ENCODE measurements at regions not wholly inside any gene's neighbourhood (a gene's known extent, or its start where the extent isn't known, plus 50 kb on each side); places are given as distances from the start of the nearest gene placed in this dataset.

DNA sequence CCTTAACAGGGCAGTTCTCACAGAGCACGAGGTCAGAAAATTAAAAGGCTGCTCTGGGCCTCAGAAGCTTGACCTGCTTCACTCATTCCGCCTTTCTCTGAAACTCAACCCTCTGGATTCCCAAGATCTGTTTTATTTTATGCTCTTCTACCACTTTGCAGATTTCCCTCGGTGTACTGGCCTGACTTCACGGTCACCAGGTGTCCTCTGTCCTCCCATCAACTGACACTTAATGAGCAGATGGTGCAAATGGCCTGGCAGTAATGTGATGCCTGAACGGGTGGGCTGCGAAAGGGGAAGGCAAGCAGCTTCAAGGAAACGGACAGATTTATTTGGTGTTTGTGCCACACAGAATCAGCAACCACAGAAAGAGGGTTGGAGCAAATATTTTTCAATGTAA lies 169.7 kb upstream of the TFAP2D start:
- no peak for TF ChIP-seq CTCF (IDR thresholded peaks at IDR 0.05; ENCODE audit: extremely low read depth, low read depth, low read length)
- no peaks in the 10 kb centered on the region for H3K9me3 ChIP-seq (ENCODE audit: low read depth, low read length)
- no peaks in the 10 kb centered on the region for H4K20me1 ChIP-seq (ENCODE audit: insufficient read depth, low read length)
- H3K79me2 ChIP-seq (ENCODE audit: insufficient read depth, low read length) = no peaks in the 10 kb centered on the region
- H2AFZ ChIP-seq (ENCODE audit: low read length) = no peak overlapping the region
- H3K4me2 ChIP-seq (ENCODE audit: insufficient read depth, low read length) = no peak overlapping the region
- DNase-seq (ENCODE audit: insufficient read length, low spot score, missing footprints) = no peak
- H3K36me3 ChIP-seq (ENCODE audit: insufficient read depth, low read length) = no peaks in the 10 kb centered on the region
- no peak overlapping the region for H3K4me3 ChIP-seq (ENCODE audit: insufficient read depth, low read length)
- H3K27me3 ChIP-seq (ENCODE audit: insufficient read depth, low read length) = no peaks in the 10 kb centered on the region
- no peaks in the 10 kb centered on the region for H3K4me1 ChIP-seq (ENCODE audit: insufficient read depth, low read length)
- H3K27ac ChIP-seq (ENCODE audit: low read depth, low read length) = no peak overlapping the region

GRCh38 chr6:50549026-50549425 lies 164.3 kb upstream of the TFAP2D start:
- H3K4me3 ChIP-seq (ENCODE audit: insufficient read depth, low read length) = no peak overlapping the region
- TF ChIP-seq CTCF (IDR thresholded peaks at IDR 0.05; ENCODE audit: extremely low read depth, low read depth, low read length) = no peak
- H3K79me2 ChIP-seq (ENCODE audit: insufficient read depth, low read length) = no peaks in the 10 kb centered on the region
- no peaks in the 10 kb centered on the region for H3K4me1 ChIP-seq (ENCODE audit: insufficient read depth, low read length)
- no peaks in the 10 kb centered on the region for H3K27me3 ChIP-seq (ENCODE audit: insufficient read depth, low read length)
- H3K9me3 ChIP-seq (ENCODE audit: low read depth, low read length) = no peaks in the 10 kb centered on the region
- no peaks in the 10 kb centered on the region for H3K36me3 ChIP-seq (ENCODE audit: insufficient read depth, low read length)
- no peak overlapping the region for H2AFZ ChIP-seq (ENCODE audit: low read length)
- H3K4me2 ChIP-seq (ENCODE audit: insufficient read depth, low read length) = no peak overlapping the region
- H3K27ac ChIP-seq (ENCODE audit: low read depth, low read length) = no peak overlapping the region
- H4K20me1 ChIP-seq (ENCODE audit: insufficient read depth, low read length) = no peaks in the 10 kb centered on the region
- no peak for DNase-seq (ENCODE audit: insufficient read length, low spot score, missing footprints)

DNA sequence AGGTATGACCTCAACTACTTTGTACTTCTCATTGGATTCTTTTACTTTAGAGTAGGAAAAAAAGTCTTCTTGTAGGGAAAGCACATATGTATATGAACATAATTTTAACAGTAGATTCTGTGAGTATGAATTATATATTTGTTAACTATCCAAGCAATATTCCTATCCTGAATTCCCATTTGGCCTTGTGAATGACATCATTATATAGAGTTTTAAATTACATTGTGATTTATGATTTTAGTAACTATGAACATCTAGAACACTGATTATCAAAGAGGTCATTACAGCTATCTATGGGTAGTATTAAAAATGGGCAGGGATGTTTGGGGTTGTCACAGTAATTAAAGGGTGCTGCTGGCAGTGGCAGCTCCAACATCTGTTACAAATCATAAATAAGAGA lies 163.9 kb upstream of the TFAP2D start:
- Histone ChIP-seq H3K4me2 (ENCODE audit: insufficient read depth, low read length) (no peak overlapping the region), H3K79me2 (ENCODE audit: insufficient read depth, low read length) (no peaks in the 10 kb centered on the region), H3K4me3 (ENCODE audit: insufficient read depth, low read length) (no peak overlapping the region), H3K27me3 (ENCODE audit: insufficient read depth, low read length) (no peaks in the 10 kb centered on the region), H4K20me1 (ENCODE audit: insufficient read depth, low read length) (no peaks in the 10 kb centered on the region), H3K36me3 (ENCODE audit: insufficient read depth, low read length) (no peaks in the 10 kb centered on the region), H3K9me3 (ENCODE audit: low read depth, low read length) (no peaks in the 10 kb centered on the region), H3K4me1 (ENCODE audit: insufficient read depth, low read length) (no peaks in the 10 kb centered on the region), H3K27ac (ENCODE audit: low read depth, low read length) (no peak overlapping the region), H2AFZ (ENCODE audit: low read length) (no peak overlapping the region)
- no peak for TF ChIP-seq CTCF (IDR thresholded peaks at IDR 0.05; ENCODE audit: extremely low read depth, low read depth, low read length)
- DNase-seq (ENCODE audit: insufficient read length, low spot score, missing footprints) = no peak

- H4K20me1 ChIP-seq (ENCODE audit: insufficient read depth, low read length) = no peaks in the 10 kb centered on the region
- H3K27ac ChIP-seq (ENCODE audit: low read depth, low read length) = no peak overlapping the region
- H3K4me1 ChIP-seq (ENCODE audit: insufficient read depth, low read length) = no peaks in the 10 kb centered on the region
- H3K4me2 ChIP-seq (ENCODE audit: insufficient read depth, low read length) = no peak overlapping the region
- H3K4me3 ChIP-seq (ENCODE audit: insufficient read depth, low read length) = no peak overlapping the region
- H3K36me3 ChIP-seq (ENCODE audit: insufficient read depth, low read length) = no peaks in the 10 kb centered on the region
- no peak overlapping the region for H2AFZ ChIP-seq (ENCODE audit: low read length)
- DNase-seq (ENCODE audit: insufficient read length, low spot score, missing footprints) = no peak
- TF ChIP-seq CTCF (IDR thresholded peaks at IDR 0.05; ENCODE audit: extremely low read depth, low read depth, low read length) = no peak
- H3K9me3 ChIP-seq (ENCODE audit: low read depth, low read length) = no peaks in the 10 kb centered on the region
- H3K79me2 ChIP-seq (ENCODE audit: insufficient read depth, low read length) = no peaks in the 10 kb centered on the region
- no peaks in the 10 kb centered on the region for H3K27me3 ChIP-seq (ENCODE audit: insufficient read depth, low read length)
Observed at GRCh38 chr6:50555982-50556381, 157.3 kb upstream of the TFAP2D start.

All from osteoblast (primary cell).